ENCODE measurements at regions not wholly inside any gene's neighbourhood (a gene's known extent, or its start where the extent isn't known, plus 50 kb on each side); places are given as distances from the start of the nearest gene placed in this dataset.

GRCh38 chrX:46263494-46263893 lies 281.7 kb downstream of the ZNF674 start:
- TF ChIP-seq CTCF (IDR thresholded peaks at IDR 0.05) (no peak), POLR2A (IDR thresholded peaks at IDR 0.05) (no peak), EP300 (IDR thresholded peaks at IDR 0.05; ENCODE audit: low read depth) (no peak)

All from transverse colon (tissue), 3 donors.